ENCODE measurements at regions not wholly inside any gene's neighbourhood (a gene's known extent, or its start where the extent isn't known, plus 50 kb on each side); places are given as distances from the start of the nearest gene placed in this dataset.

DNA sequence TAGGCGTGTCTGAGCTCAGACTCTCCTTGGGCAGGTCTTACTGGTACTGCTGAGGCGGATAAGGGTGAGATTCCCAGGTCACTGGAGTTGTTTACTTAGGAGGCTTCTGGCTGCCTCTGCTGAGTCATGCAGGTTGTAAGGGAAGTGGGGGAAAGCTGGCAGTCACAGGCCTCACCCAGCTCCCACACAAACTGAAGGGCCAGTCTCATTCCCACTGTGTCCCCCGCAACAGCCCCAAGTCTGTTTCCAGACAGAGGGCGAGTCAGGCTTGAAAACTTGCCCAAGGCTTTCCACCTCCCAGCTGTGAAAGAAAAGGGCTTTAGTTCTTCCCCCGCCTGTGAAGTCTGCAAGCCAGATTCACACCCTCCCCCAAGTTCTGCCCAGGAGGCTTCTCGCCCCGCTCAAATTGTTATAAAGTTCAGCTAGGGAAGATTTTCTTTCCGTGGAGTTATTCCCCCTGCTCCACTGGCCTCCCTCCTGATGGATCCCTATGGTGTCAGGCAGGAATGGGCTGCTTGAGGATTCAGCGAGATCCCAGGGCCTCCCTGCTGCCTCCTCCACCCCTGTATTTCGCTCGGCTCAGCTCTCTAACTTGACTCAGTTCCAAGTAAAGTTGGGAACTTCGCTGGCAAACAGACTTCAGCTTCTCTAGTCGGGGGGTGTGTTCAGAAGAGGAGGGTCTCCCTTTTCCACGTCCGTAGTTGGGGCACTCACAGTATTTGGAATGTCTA, 248.6 kb downstream of the NR4A2 start:
- no peak for DNase-seq

DNA sequence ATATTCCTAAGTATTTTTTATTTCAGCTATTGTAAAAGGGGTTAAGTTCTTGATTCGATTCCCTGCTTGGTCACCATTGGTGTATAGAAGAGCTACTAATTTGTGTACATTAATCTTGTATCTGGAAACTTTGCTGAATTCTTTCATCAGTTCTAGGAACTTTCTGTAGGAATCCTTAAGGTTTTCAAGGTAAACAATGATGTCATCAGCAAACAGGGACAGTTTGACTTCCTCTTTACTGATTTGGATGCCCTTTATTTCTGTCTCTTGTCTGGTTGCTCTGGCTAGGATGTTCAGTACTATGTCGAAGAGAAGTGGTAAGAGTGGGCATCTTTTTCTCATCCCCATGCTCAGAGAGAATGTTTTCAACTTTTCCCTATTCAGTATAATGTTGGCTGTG, 252.7 kb downstream of the NR4A2 start:
- DNase-seq = no peak

DNA sequence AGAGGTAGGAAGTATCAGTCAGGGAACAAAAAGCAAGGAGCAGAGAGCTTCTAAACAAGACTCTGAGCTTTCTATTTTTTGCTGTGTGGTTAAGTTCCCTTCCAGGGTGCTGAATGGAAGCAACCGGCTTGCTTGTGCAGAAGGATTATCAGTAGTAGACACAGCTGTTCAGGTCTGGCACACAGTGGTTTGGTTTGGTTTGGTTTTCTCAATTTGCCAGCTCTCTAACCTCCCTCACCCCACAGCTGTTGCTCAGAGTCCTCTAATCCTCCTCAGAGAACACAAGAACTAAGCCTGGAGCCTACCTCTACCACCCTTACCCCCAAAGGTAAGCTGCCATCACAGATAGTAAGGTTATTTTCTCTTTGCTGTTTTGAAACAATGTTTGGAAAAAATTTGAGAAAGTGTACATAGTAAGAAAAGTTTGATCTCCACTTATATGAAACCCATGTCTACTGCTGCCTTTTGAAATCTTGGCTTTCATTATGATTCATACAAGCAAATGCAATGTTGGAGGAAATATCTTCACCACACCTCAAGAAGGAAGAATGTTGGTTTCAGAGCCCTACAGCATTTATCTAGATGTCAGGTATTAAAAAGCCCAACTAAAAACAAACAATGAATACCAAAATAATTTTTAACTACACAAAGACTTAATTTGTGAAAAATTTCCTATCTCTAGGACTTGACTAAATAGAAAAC, 255.3 kb downstream of the NR4A2 start:
- no peak for DNase-seq

DNA sequence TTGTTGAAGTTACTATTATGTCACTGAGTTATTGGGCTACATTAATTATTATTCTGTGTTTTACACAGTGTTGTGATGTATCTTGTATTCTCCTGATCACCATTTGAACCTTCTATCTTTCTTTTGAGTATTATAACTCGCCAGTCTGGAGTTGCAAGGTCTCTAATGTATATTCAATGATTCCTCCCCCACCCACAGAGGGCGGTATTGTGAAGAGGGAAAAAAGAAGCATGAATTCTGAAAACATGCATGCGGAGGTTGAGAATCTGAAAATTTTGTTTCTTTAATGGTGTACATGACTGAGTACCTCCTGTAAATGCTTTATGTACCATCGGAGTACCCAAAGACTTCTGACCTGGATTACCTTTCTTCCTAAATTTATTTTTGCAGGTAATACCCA, 266.6 kb downstream of the NR4A2 start:
- DNase-seq = peak in 1 of 2 experiments; percentile 21

DNA sequence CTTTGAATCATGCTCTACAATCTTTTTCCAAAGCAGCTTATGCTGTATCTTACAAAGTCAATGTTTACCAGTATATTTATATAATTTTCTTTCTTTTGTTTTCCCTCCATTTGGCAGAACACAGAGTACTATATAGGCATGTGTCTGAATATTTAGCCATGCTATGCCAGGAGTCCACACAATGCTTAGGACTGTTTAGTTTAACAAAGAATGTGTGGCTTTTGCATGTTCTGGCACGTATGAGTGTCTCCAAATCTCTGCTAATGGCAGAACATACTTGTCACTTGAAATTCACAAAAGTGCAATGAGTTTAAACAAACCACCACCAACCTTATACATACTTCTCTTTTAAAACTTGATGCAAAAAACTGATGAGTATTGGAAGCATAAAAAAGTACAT, 268.0 kb downstream of the NR4A2 start:
- DNase-seq = no peak

DNA sequence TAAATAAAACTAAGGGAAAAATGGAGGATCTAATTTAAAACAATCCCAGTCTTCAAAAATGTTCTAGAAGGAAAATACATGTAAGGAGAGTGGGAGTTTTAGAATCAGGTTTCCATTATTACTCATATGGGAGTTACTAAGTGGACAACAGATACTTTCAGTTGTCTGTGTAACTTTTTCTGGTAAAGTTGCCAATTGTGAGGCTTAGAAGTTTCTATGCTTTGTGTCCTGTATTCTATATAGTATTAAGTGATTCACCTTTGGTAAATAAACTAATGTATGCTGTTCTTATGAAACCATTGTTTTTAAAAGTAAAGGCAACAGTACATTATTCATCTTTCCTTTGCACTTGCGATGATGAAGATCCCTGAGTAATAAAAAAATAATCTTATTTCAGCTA, 274.9 kb downstream of the NR4A2 start:
- no peak for DNase-seq

DNA sequence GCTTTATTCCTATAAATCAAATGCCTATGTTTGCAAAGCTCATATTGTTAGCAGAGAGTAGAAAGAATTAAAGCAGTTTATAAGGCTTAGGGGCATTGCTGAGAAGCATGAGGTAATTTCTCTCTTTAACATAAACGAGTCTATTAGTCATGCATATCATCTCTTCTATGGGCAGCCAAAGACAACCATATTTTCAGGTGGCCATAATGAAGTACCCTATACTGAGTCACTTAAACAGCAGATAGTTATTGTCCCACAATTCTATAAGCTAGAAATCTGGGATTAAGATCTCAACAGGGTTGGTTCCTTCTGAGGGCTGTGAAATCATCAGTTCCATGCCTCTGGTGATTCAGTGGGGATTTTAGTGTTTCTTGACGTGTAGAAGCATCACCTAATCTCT, 277.5 kb downstream of the NR4A2 start:
- no peak for DNase-seq

DNA sequence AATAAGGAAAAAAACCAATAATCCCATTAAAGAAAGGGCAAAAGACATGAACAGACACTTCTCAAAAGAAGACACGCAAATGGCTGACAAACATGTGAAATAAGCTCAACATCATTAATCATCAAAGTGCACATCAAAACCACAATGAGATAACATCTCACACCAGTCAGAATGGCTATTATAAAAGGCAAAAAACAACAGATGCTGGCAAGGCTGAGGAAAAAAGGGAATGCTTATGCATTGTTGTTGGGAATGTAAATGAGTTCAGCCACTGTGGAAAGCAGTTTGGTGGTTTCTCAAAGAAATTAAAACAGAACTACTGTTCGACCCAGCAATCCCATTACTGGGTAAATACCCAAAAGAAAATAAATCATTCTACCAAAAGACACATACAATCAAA, 285.6 kb downstream of the NR4A2 start:
- DNase-seq = no peak

DNA sequence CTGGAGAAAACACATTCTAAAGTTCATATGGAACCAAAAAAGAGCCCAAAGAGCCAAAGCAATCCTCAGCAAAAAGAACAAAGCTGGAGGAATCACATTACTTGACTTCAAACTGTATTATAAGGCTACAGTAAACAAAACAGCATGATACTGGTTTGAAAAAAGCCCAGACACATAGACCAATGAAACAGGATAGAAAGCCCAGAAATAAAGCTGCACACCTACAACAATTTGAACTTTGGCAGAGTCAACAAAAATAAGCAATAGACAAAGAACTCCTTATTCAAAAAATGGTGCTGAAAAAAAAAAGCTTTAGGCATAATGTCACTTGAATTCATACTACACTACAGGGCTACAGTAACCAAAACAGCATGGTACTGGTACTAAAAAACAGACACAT, 289.6 kb downstream of the NR4A2 start:
- DNase-seq = no peak

DNA sequence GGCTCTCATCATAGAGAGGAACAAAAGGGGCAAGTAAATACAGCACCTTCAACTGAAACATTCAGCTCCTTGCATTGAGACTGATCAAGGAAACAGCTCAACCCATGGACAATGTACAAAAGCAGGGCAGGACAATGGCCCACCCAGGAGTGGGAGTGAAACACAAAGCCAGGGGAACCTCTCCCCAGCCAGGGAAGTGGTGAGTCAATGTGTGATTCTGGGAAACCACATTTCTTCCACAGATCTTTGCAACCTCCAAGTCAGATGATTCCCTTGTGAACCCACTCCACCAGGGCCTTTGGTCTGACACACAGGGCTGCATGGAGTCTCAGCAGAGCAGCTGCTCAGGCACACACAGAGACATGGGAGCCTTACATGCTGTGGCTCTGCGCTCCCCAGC, 294.5 kb downstream of the NR4A2 start:
- DNase-seq = no peak

DNA sequence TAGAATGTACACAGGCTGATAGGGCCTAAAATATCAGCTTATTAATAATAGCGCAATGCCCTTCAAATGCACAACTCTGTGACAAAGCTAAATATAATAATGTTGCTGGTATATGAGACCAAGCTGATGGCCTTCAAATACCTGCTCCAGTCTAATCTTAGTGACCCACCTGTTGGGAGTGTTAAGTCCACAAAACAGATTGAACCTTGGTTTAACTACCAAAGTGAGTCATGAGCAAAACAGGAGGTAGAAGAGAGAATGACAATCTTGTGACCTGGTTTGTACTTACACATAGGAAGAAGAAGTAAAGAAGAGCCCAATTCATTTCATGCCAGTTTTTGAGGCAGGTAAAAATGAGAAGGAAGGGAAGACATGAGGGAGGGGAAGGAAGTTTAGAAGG, 295.0 kb downstream of the NR4A2 start:
- no peak for DNase-seq

DNA sequence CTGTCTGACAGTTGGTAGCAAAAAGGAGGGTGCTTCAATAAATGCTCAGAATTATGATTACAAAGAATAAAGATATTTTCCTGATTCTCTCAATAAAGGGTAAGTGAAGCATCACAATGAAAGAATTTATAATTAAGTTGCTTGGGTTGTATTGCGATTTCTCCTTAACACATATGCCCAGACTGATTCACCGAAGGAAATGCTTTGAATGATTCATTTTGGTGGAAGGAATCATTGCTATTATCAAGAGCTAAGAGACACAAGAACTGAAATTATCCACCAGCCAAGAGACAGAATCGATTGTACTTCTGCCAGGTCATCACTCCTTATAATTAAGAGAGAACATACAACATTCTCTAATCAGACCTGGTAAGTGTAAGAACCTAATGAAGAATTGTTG, 301.4 kb downstream of the NR4A2 start:
- DNase-seq = no peak

DNA sequence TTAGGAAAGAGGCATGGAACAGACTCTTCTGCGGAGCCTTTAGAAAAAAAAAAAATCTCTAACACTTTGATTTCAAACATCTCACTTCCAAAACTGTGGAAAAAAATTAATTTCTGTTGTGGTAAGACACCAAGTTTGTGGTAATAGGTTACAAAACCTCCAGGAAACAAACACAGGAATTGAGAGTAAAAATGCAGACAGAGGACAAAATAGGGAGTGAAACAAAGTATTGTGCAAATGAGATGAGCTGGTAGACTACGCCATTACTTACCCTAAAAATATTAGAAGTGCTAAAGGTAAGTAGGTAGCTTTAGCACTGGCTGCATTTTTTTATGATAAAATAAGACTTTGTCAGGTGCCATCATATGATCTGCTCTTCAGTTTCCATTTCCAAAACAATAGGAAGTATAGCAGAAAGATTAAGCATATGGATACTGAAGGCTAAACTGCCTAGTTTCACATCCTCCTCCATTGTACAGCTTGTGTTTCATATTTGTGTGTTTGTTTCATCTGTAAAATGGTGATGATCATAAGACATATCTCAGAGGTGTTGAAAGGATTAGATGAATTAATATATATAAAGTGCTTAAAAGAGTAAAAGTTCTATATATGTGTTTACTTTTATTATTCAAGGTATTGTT, 309.2 kb downstream of the NR4A2 start:
- no peak for DNase-seq

DNA sequence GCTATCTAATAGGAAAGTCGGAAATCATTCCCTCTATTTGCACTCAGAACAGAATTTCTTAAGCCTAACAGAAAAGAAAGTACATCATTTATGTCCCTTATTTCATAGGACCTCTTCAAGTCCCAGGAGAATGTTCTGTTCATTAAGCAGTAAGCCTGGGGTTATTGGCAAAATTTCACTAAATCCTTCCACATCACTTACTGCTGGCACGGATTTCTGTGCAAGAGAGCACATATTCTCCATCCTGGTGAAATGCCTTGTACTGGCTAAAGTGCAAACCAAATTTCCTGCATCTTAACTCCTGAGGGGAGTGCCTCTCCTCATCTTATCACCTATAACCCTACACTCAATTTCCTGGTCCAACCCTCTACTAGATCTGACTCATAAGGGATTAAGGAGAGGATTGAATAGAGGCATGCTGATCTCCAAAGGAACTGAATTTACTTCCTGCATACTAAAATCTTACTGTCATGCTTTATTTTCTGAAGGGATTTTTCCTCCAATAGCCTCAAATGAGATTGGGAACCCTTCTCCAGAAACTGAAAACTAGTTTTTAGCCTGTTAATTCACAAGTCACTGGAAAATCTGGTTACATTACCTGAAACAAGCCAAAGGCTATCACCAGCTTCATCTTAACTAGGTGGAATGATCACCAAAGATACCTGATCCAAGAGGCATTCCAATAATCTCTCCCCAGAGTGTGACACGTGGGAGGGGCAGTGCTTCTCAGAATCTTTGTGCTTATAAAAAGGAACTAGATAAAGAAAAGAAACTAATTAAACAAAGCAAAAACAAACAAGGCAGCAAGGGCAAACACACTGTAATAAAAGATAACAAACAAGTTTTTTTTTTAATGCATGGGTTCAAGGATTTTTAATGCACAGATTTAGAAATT, 311.1 kb downstream of the NR4A2 start:
- DNase-seq = no peak

DNA sequence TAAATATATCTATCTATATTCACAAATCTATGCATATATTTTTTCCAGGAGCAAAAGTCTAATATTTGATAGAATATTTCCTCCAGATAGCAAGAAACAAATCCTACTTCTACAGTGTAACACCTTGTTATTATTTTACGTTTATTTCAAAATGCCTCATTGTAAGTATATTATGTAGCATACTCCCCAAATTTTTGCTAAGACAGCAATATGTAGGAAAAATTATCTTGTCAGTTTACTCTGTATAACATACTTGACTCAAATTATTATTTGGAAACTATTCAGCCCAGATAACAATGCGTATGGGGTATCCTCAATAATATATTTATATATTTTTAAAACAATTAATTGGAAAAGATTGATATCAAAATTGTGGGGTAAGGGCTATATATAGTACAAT, 313.2 kb downstream of the NR4A2 start:
- no peak for DNase-seq

DNA sequence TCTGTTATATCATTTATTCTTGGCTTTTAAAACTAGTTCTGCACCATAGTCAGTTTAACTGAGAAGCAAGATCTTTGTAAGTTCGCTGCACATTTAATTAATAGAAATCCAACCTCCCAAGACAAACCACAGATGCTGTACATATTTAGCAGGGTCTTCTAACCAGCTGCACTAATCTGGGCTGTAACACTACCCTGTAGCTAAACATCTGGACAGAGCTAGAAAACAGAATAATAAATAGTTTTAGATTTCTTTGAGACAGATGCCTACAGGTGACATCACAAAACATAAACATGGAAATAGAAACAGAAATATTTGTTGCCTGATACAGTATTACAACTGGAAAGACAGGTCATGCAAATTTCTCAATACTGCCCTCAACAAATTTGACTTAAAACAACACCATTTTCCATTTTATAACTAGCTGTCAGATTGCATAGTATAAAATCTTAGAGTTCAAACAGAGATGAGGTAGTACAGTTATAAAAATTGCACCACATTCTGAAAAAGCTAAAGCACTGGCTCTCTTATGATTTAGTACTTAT, 315.1 kb downstream of the NR4A2 start:
- no peak for DNase-seq

DNA sequence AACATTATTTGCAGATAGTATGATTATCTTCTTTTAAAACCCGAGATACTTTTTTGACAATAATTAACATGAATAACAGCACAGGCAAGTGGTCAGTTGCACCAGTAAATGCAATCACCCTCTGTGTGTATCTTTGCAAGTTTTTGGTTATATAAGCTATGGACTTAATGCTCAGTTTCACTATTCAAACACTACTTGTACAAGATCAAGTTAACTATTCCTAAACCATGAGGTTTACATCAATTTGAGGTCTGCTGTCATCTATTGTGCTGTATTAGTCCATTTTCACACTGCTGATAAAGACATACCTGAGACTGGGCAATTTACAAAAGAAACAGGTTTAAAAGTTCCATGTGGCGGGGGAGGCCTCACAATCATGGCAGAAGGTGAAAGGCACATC, 323.2 kb downstream of the NR4A2 start:
- no peak for DNase-seq

DNA sequence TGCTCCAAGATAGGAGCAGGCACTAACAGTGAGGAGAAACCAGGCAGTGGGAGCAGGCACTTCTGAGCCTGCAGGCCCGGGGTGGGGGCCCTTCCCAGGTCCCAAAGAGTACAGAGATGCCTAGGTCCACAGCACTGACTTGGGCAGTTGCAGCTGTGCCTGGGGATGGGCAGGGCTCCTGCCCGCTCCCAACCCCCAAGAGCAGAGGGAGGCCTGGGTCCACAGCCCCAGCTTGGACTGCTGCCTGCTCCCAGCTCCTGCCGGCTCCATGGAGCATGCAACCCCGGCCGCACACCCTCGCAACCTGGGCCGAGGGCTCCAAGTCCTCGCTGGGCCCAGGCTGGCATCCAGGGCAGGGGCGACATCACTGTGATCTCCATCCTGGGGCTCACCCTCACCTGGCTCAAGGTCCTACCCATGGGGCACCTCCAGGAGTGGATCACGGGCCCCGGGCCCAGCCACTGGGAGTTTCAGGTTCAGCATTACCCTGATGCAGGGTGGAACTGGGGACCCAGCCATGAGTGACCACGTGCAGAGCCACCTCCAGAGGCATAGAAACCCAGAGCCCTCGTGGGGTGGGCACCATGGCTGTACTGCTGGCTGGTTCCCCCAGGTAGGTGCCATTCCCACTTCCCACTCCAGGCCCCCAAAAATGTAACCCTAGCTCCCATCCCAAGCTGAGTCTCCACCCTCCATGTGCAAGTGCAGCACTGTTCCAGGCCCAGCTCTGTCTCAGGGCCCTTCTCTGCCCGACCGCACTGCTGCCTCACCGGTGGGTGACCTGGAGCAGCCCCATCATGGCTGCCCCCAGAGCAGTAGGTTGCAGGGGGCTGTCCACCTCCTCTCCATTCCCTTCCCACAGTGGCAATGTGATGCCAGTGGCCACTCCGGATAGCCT, 325.6 kb downstream of the NR4A2 start:
- DNase-seq = no peak

DNA sequence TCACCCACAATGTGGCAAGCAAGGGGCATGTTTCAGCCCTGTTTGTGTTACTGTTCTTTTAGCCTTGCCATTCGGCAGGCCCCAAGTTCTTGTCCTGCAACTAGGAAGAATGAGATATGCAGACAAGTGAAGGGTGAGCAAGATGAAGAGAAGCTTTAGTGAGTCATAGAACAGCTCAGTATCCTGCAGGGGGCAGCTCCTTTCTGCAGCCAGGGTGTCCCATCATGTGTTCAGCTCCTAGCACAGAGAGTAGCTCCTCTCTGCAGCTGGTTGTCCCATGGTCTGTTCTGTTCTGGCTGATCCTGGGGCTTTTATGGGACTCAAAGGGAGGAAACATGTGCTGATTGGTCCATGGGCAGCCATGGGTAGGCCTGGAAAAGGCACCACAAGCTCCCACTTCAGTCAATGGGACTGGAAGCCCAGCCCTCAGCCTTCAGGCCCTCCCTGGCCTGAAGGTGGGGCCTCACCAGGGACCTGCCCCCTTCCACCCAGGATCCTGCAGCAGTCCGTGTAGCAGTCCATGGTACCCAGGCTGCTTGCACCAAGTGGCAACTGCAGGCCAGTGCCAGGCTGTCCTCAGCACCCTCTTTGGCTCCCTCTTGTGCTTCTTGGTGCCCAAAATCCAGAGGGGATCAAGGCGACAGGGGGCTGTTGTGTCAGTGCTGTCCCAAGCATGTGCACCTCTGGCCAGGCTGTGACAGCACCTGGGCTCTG, 326.4 kb downstream of the NR4A2 start:
- DNase-seq = peak in 1 of 2 experiments; percentile 1

DNA sequence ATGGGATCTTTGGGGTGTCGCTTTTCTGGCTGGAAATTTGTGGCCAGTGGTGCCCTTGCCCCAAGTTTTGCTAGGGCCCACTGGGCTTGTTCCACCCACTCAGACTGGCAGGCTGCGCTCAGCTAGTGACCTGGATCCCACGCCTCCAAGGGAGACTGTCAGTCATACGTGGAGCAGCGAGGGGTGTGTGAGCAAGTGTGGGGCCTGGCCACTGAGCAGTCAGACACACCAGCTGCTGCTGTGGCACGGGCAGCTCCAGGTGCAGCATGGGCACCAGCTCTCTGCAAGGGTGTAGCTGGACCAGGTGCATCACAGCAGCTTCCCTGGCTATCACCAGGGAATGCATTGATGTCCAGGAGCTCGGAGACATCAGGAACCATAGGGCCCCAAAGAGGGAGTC, 327.0 kb downstream of the NR4A2 start:
- no peak for DNase-seq

DNA sequence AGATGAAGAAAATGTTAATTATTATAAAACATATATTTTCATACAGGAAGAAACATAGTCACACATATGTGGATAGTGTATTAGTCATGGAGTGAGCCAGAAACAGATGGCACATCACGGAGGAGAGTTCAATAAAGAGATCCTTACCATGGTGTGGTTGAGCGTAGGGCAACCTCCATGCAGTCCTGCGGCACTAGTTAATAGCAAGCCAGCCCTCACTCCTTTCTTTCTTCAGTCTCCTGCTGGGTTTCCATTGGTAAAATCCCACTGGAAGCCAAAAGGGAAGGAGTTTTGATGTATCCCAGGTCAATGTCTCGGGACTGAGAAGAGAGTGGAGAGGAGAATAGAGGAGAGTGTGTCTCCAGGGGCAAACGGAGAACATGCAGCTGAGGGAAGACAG, 328.1 kb downstream of the NR4A2 start:
- no peak for DNase-seq

Measured in AML-193 (cell line).